ENCODE measurements at regions not wholly inside any gene's neighbourhood (a gene's known extent, or its start where the extent isn't known, plus 50 kb on each side); places are given as distances from the start of the nearest gene placed in this dataset.

GRCh38 chr18:60861575-60861974 is 471.7 kb upstream of the CDH20 start (continued):
- TF ChIP-seq RREB1 (CRISPR knock-in tag; IDR thresholded peaks at IDR 0.05), result no peak

GRCh38 chr18:60862988-60863387 is 470.2 kb upstream of the CDH20 start:
- ChIA-PET POLR2A (no interaction called here), CTCF (ENCODE audit: low intra/inter-chr PET ratio) (no interaction called here)
- Histone ChIP-seq H3K4me2 (ENCODE audit: insufficient read depth, low read length) (no peak overlapping the region), H4K20me1 (replicated peaks; ENCODE audit: control insufficient read depth, insufficient read depth, low read length) (no peaks in the 10 kb centered on the region), H2AFZ (ENCODE audit: low read depth, low read length) (no peak overlapping the region), H3K36me3 (ENCODE audit: control insufficient read depth, insufficient read depth, low read length) (no peaks in the 10 kb centered on the region), H3K9ac (ENCODE audit: insufficient read depth in 1 of 2, low read depth in 2 of 2, low read length in 2 of 2) (no peak overlapping the region), H3K27ac (ENCODE audit: extremely low read depth, low read depth, low read length) (no peak overlapping the region), H3K9me1 (ENCODE audit: control insufficient read depth, insufficient read depth, low read length) (no peaks in the 10 kb centered on the region), H3K27me3 (ENCODE audit: control insufficient read depth in 2 of 2, insufficient read depth in 2 of 2, low read length in 2 of 2) (no peaks in the 10 kb centered on the region), H3K4me1 (replicated peaks in 1 of 2; ENCODE audit: control insufficient read depth in 2 of 2, insufficient read depth in 2 of 2, low read length in 2 of 2) (no peaks in the 10 kb centered on the region), H3K79me2 (ENCODE audit: control insufficient read depth, insufficient read depth, low read length) (no peaks in the 10 kb centered on the region), H3K4me3 (no peak overlapping the region), H3K9me3 (replicated peaks; ENCODE audit: control insufficient read depth, insufficient read depth, low read depth, low read length) (no peaks in the 10 kb centered on the region; the same call in 1 of the 2 replicates)
- 3% methylated on average over 3 of the region's 3 CpGs for WGBS (ENCODE audit: insufficient coverage, low coverage, missing lambda C conversion rate)
- ATAC-seq, result no peak
- no peak for DNase-seq (ENCODE audit: extremely low read depth in 1 of 4, low spot score in 3 of 4)
- in situ Hi-C loops (cut with MboI) (no loop called here), intact Hi-C loops (cut with micrococcal nuclease) (no loop called here)
- no peak for FAIRE-seq
- no TSS peak for BruUV-seq (replicated peaks)
- TF ChIP-seq TCF7 (IDR thresholded peaks at IDR 0.05; ENCODE audit: borderline replicate concordance) (no peak), ZNF175 (CRISPR knock-in tag; IDR thresholded peaks at IDR 0.05; ENCODE audit: low read depth) (no peak), FIP1L1 (IDR thresholded peaks at IDR 0.05; ENCODE audit: low read depth, low read length, poor library complexity, severe bottlenecking) (no peak), ZNF318 (IDR thresholded peaks at IDR 0.05; ENCODE audit: borderline replicate concordance in 1 of 2, low read depth in 1 of 2) (no peak), SMAD3 (CRISPR knock-in tag; conservative IDR thresholded peaks at IDR 0.05) (no peak), BACH1 (tag; IDR thresholded peaks at IDR 0.05) (no peak)
